ENCODE measurements at regions not wholly inside any gene's neighbourhood (a gene's known extent, or its start where the extent isn't known, plus 50 kb on each side); places are given as distances from the start of the nearest gene placed in this dataset.

- TF ChIP-seq, protein P1, sequence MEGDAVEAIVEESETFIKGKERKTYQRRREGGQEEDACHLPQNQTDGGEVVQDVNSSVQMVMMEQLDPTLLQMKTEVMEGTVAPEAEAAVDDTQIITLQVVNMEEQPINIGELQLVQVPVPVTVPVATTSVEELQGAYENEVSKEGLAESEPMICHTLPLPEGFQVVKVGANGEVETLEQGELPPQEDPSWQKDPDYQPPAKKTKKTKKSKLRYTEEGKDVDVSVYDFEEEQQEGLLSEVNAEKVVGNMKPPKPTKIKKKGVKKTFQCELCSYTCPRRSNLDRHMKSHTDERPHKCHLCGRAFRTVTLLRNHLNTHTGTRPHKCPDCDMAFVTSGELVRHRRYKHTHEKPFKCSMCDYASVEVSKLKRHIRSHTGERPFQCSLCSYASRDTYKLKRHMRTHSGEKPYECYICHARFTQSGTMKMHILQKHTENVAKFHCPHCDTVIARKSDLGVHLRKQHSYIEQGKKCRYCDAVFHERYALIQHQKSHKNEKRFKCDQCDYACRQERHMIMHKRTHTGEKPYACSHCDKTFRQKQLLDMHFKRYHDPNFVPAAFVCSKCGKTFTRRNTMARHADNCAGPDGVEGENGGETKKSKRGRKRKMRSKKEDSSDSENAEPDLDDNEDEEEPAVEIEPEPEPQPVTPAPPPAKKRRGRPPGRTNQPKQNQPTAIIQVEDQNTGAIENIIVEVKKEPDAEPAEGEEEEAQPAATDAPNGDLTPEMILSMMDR (IDR thresholded peaks at IDR 0.05; ENCODE audit: low read depth, low read length, missing input control): no peak
- TF ChIP-seq GABPA (IDR thresholded peaks at IDR 0.05 in 1 of 2, conservative IDR thresholded peaks at IDR 0.05 in 1 of 2) (no peak), HNF4A (conservative IDR thresholded peaks at IDR 0.05) (no peak), ATF3 (IDR thresholded peaks at IDR 0.05) (no peak), RXRA (IDR thresholded peaks at IDR 0.05) (no peak)
Observed at GRCh38 chr11:103807806-103808205, 228.6 kb upstream of the DDI1 start (continued).

GRCh38 chr11:103808252-103808651 is 228.2 kb upstream of the DDI1 start:
- H3K36me3 ChIP-seq (ENCODE audit: control insufficient read depth in 4 of 4, insufficient read depth in 3 of 4, low read depth in 1 of 4, low read length in 3 of 4): no peaks in the 10 kb centered on the region
- no peak overlapping the region for H3K9ac ChIP-seq (ENCODE audit: low read depth in 1 of 2, low read length in 2 of 2)
- H3K4me1 ChIP-seq (ENCODE audit: control insufficient read depth in 4 of 4, insufficient read depth in 4 of 4, low read length in 3 of 4): no peaks in the 10 kb centered on the region
- TF ChIP-seq RXRA (IDR thresholded peaks at IDR 0.05): no peak
- no peak for TF ChIP-seq FOXA2 (IDR thresholded peaks at IDR 0.05)
- no peak for TF ChIP-seq TAF1 (conservative IDR thresholded peaks at IDR 0.05)
- no peak for TF ChIP-seq GABPA (IDR thresholded peaks at IDR 0.05 in 1 of 2, conservative IDR thresholded peaks at IDR 0.05 in 1 of 2)
- TF ChIP-seq, protein P1 (IDR thresholded peaks at IDR 0.05; ENCODE audit: low read depth, low read length, missing input control): no peak
- TF ChIP-seq HNF4G (IDR thresholded peaks at IDR 0.05): no peak
- TF ChIP-seq, protein P2, sequence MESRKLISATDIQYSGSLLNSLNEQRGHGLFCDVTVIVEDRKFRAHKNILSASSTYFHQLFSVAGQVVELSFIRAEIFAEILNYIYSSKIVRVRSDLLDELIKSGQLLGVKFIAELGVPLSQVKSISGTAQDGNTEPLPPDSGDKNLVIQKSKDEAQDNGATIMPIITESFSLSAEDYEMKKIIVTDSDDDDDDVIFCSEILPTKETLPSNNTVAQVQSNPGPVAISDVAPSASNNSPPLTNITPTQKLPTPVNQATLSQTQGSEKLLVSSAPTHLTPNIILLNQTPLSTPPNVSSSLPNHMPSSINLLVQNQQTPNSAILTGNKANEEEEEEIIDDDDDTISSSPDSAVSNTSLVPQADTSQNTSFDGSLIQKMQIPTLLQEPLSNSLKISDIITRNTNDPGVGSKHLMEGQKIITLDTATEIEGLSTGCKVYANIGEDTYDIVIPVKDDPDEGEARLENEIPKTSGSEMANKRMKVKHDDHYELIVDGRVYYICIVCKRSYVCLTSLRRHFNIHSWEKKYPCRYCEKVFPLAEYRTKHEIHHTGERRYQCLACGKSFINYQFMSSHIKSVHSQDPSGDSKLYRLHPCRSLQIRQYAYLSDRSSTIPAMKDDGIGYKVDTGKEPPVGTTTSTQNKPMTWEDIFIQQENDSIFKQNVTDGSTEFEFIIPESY (IDR thresholded peaks at IDR 0.05): no peak
- TF ChIP-seq SP1 (IDR thresholded peaks at IDR 0.05): no peak
- TF ChIP-seq ATF3 (IDR thresholded peaks at IDR 0.05): no peak
- no peak for TF ChIP-seq REST (IDR thresholded peaks at IDR 0.05)
- no peaks in the 10 kb centered on the region for H3K9me3 ChIP-seq (ENCODE audit: control insufficient read depth in 4 of 4, low read length in 3 of 4)
- WGBS: 87% methylated on average over 3 of the region's 3 CpGs
- no peak for DNase-seq (ENCODE audit: low spot score)
- peaks cover 0 to under 1% (median 0%) of the 10 kb centered on the region in 4 donors for H3K27me3 ChIP-seq (ENCODE audit: control insufficient read depth in 4 of 4, insufficient read depth in 4 of 4, low read length in 3 of 4)
- H3K27ac ChIP-seq (ENCODE audit: low read depth in 1 of 2, low read length in 2 of 2): no peak overlapping the region
- H3K4me3 ChIP-seq (ENCODE audit: low read depth in 1 of 3, low read length in 3 of 3): no peak overlapping the region

Data from liver (tissue), 8 donors.